ENCODE measurements at regions not wholly inside any gene's neighbourhood (a gene's known extent, or its start where the extent isn't known, plus 50 kb on each side); places are given as distances from the start of the nearest gene placed in this dataset.

DNA sequence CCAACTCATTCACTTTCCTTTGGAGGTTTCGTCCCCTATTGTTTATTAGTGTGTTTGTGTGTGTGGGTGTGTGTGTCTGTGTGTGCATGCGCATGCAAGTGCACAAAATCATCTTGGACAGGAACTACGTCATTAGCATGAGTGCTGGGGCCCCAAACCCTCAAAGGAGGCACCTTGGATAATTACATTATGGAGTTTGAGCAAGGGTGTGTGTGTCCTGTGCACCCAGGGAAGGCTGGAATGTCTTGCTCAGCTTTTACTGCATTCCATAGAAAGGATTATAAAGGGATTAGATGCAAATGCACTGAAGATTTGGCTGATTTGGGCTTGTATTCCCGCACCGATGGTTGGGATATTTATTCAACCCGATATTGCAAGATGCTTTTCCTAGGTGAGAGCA, 203.4 kb upstream of the NAV2 start:
- intact Hi-C loops (cut with micrococcal nuclease) (no loop called here), in situ Hi-C loops (cut with MboI) (no loop called here)
- FAIRE-seq, result no peak
- BruUV-seq (replicated peaks), result no TSS peak
- H3K4me1 ChIP-seq (replicated peaks in 1 of 2; ENCODE audit: control insufficient read depth in 2 of 2, insufficient read depth in 2 of 2, low read length in 2 of 2), result no peaks in the 10 kb centered on the region
- no peaks in the 10 kb centered on the region for H3K79me2 ChIP-seq (ENCODE audit: control insufficient read depth, insufficient read depth, low read length)
- H4K20me1 ChIP-seq (replicated peaks; ENCODE audit: control insufficient read depth, insufficient read depth, low read length), result no peaks in the 10 kb centered on the region
- 0% methylated on average over 6 of the region's 6 CpGs for WGBS (ENCODE audit: insufficient coverage, low coverage, missing lambda C conversion rate)
- ChIA-PET POLR2A (no interaction called here), CTCF (ENCODE audit: low intra/inter-chr PET ratio) (no interaction called here)
- H2AFZ ChIP-seq (ENCODE audit: low read depth, low read length), result no peak overlapping the region
- no peak overlapping the region for H3K4me3 ChIP-seq
- no peaks in the 10 kb centered on the region for H3K36me3 ChIP-seq (ENCODE audit: control insufficient read depth, insufficient read depth, low read length)
- H3K27me3 ChIP-seq (ENCODE audit: control insufficient read depth in 2 of 2, insufficient read depth in 2 of 2, low read length in 2 of 2), result peaks cover 0 to 15% of the 10 kb centered on the region in 2 experiments; a peak in 2 of 5 replicates
- no peak for TF ChIP-seq BCL6 (CRISPR knock-in tag; IDR thresholded peaks at IDR 0.05)
- no peak for TF ChIP-seq CXXC5 (CRISPR knock-in tag; IDR thresholded peaks at IDR 0.05)
- TF ChIP-seq MAFK (IDR thresholded peaks at IDR 0.05; ENCODE audit: low read length), result no peak
- no peak for TF ChIP-seq FOXA1 (IDR thresholded peaks at IDR 0.05; ENCODE audit: borderline replicate concordance)
- TF ChIP-seq HDAC3 (IDR thresholded peaks at IDR 0.05; ENCODE audit: borderline replicate concordance, partially characterized antibody), result no peak
- TF ChIP-seq, protein P1, sequence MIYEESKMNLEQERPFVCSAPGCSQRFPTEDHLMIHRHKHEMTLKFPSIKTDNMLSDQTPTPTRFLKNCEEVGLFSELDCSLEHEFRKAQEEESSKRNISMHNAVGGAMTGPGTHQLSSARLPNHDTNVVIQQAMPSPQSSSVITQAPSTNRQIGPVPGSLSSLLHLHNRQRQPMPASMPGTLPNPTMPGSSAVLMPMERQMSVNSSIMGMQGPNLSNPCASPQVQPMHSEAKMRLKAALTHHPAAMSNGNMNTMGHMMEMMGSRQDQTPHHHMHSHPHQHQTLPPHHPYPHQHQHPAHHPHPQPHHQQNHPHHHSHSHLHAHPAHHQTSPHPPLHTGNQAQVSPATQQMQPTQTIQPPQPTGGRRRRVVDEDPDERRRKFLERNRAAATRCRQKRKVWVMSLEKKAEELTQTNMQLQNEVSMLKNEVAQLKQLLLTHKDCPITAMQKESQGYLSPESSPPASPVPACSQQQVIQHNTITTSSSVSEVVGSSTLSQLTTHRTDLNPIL (CRISPR knock-in tag; IDR thresholded peaks at IDR 0.05), result no peak
- TF ChIP-seq RFX1 (IDR thresholded peaks at IDR 0.05), result no peak
- no peak for TF ChIP-seq CBX1 (IDR thresholded peaks at IDR 0.05; ENCODE audit: low read depth)
- no peak for TF ChIP-seq DNMT1 (IDR thresholded peaks at IDR 0.05)
- TF ChIP-seq KDM2B (CRISPR knock-in tag; IDR thresholded peaks at IDR 0.05), result no peak
- no peak for TF ChIP-seq HNRNPUL1 (IDR thresholded peaks at IDR 0.05; ENCODE audit: low read length)
- H3K9me3 ChIP-seq (replicated peaks; ENCODE audit: control insufficient read depth, insufficient read depth, low read depth, low read length), result no peaks in the 10 kb centered on the region
- no peak overlapping the region for H3K9ac ChIP-seq (ENCODE audit: insufficient read depth in 1 of 2, low read depth in 2 of 2, low read length in 2 of 2)
- ATAC-seq, result no peak
- no peaks in the 10 kb centered on the region for H3K9me1 ChIP-seq (ENCODE audit: control insufficient read depth, insufficient read depth, low read length)
- no peak overlapping the region for H3K4me2 ChIP-seq (ENCODE audit: insufficient read depth, low read length)
- no peak for DNase-seq (ENCODE audit: extremely low read depth in 1 of 4, low spot score in 3 of 4)
- no peak overlapping the region for H3K27ac ChIP-seq (ENCODE audit: extremely low read depth, low read depth, low read length)
